ENCODE measurements at regions not wholly inside any gene's neighbourhood (a gene's known extent, or its start where the extent isn't known, plus 50 kb on each side); places are given as distances from the start of the nearest gene placed in this dataset.

DNA sequence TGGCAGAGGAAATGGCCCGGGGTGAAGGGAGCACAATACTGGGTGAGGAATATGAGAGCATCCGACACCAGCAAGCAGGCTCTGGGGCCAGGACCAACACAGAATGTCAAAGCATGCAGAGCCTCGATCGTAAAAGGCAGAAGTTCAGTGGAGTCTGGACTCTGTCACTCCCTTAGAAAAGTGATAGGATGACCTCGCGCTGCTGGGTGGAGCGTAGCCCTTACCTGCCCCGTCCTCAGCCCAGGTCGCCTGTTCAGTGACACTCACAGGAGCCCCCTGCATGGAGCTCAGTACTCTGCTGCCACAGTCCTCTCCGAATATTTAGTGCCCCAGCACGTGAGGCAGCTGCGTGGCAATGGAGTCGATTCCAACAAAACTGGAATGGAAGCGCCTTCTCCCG is 236.7 kb upstream of the MYT1L start:
- DNase-seq: no peak
- Mint-ChIP-seq H3K4me1 (no peaks in the 10 kb centered on the region), H3K27me3 (no peaks in the 10 kb centered on the region), H3K9me3 (peaks cover 0 to 1% (median 0%) of the 10 kb centered on the region in 7 donors), H3K4me3 (no peak overlapping the region), H3K27ac (no peak overlapping the region), H3K36me3 (no peaks in the 10 kb centered on the region)
- ATAC-seq (ENCODE audit: low read depth in 2 of 2): no peak

DNA sequence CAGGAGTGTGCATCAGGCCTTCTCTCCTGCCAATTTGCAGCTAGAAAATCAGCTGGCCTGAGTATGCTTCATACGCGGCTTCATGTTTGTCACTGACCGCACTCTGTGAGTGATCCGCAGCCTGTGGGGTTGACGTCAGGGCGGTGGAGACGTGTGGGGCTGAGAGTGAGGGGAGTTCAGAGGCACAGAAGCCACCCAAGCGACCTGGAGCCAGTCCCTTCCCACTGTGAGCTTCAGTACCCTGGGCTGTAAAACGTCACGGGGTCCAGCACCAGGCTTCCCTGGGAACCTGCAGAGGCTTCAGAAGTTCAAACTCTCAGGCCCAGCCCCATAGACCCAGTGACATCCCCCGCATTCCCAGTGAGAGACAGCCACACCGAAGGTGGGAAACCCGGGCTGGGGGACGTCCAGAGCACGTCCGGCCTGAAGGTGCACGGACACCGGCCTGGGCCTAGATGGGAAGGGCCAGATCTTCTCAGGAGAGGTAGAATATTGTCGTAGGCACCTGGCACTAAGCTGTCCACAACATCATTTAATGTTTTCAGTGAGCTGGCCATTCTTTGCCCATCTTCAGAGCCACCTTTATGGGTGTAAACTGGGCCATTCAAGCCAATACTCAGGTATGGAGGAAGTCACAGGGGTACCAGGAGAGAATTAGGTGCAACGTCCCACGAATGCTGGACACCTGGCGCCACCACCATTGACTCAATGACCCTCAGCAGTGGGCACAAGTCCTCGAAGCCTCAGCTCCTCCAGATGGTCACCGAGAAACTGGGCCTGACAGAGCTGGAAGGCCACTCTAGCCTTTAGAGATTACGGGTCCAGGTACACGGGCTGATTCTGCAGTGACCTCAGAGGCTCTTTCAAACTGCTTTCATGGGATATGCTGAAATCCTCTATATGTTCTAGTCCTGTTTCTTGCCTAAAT is 235.6 kb upstream of the MYT1L start:
- Mint-ChIP-seq H3K27me3 (no peaks in the 10 kb centered on the region), H3K27ac (no peak overlapping the region), H3K9me3 (peaks cover 0 to 1% (median 0%) of the 10 kb centered on the region in 7 donors), H3K4me1 (no peaks in the 10 kb centered on the region), H3K4me3 (no peak overlapping the region), H3K36me3 (no peaks in the 10 kb centered on the region)
- DNase-seq: no peak
- ATAC-seq (ENCODE audit: low read depth in 2 of 2): no peak

DNA sequence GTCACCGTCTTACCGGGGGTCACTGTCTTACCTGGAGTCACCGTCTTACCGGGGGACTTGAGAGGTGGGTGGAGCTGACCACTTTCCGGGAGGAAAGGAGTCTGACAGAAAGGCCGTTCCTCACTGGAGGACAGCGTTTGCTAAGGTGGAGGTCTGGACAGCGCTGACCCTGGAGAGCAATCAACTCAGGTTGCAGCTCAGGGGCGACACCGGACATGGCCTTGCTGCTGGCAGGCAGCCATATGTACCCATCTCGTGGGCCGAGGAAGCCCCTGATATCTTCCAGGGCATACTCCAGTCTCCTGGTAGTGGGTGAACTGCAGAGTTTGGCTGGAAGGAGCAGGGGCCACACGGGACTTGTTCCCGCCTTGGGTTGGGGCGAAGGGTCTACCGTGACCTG is 234.6 kb upstream of the MYT1L start:
- Mint-ChIP-seq H3K36me3 (no peaks in the 10 kb centered on the region), H3K27me3 (no peaks in the 10 kb centered on the region), H3K4me1 (no peaks in the 10 kb centered on the region), H3K4me3 (no peak overlapping the region), H3K27ac (no peak overlapping the region), H3K9me3 (peaks cover 0 to 3% (median 0%) of the 10 kb centered on the region in 7 donors)
- DNase-seq: no peak
- no peak for ATAC-seq (ENCODE audit: low read depth in 2 of 2)

DNA sequence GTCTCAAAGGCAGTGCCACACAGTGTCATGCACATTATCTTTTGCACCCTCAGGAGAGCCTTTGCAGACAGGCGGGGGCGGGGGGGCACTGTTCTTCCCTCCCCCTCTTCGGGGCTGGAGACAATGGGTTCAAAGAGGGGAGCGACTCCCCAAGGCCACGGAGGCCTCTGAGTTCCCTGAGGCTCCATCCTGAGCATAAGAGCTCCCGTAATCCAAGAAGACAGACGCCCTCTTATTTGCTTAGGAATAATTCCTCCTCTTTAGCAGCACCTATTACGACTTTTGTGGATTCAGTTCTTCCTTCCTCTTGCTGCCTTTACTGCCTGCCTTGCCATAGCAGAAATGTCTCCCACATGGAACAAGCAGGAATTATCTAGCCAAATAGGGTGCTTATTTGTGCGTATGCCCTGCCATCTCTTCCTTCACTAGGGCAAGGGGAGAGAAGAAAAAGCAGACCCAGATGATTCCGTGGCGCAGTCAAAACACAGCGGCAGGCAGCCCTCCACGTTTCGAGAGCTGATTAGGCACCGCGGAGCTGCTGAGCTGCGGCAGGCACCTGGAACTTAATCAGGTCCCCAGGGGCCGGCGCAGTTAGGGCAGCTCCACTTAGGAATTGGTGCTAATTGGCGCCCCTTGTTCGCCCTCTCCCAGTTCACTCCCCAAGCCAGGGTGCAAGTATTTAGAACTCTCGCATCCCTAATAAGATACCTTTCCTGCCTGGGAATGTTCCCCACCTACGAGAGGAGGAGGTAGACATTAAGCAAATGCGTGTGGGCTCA is 233.4 kb upstream of the MYT1L start:
- Mint-ChIP-seq H3K4me1 (no peaks in the 10 kb centered on the region), H3K27me3 (no peaks in the 10 kb centered on the region), H3K4me3 (no peak overlapping the region), H3K27ac (no peak overlapping the region), H3K9me3 (peaks cover 0 to 3% (median 0%) of the 10 kb centered on the region in 7 donors), H3K36me3 (no peaks in the 10 kb centered on the region)
- DNase-seq (no peak), ATAC-seq (ENCODE audit: low read depth in 2 of 2) (no peak)

DNA sequence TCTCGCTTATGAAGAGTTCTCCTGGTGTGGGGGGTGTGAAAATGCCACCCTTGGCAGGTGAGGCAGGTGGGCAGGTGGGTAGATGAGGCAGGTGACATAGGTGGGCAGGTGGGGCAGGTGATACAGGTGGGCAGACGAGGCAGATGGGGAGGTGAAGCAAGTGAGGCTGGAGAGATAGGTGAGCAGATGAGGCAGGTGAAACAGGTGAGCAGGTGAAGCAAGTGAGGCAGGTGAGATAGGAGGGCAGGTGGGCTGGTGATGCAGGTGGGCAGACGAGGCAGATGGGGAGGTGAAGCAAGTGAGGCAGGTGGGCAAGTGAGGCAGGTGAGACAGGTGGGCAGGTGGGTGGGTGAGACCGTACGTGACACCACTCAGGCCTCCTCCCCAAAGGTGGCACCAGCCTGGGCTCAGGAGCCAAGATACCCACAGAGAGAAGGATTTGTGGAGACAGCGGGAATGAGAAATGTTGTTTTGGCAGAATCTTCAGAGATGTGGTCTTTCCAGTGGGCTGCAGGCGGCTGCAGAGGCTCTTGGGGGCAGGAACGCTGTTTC is 232.3 kb upstream of the MYT1L start:
- H3K36me3 Mint-ChIP-seq: no peaks in the 10 kb centered on the region
- H3K4me1 Mint-ChIP-seq: no peaks in the 10 kb centered on the region
- no peaks in the 10 kb centered on the region for H3K27me3 Mint-ChIP-seq
- no peak overlapping the region for H3K27ac Mint-ChIP-seq
- no peak for ATAC-seq (ENCODE audit: low read depth in 2 of 2)
- no peak overlapping the region for H3K4me3 Mint-ChIP-seq
- peaks cover 0 to 3% (median 0%) of the 10 kb centered on the region in 7 donors for H3K9me3 Mint-ChIP-seq
- no peak for DNase-seq

DNA sequence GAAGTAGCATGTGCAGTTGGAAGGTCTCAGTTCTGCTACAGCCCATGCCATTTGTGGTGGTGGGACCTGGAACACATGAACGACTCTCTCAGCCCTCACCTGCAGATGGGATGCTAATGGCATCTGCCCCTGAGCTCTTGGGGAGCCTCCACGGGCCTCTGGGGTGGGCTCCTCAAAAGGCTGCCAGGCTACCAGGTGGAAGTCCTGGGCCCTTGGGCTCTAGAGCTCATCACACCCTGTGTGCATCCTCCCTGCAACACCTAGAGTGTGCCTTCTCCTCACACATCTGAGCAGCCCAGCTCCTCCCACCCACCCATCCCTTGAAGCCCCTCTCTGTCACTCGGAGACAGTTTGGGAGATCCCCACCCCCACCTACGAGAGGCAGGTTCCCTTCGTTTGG is 231.8 kb upstream of the MYT1L start:
- no peak for DNase-seq
- Mint-ChIP-seq H3K27ac (no peak overlapping the region), H3K27me3 (peaks cover 0 to 2% (median 0%) of the 10 kb centered on the region in 3 donors), H3K4me3 (no peak overlapping the region), H3K4me1 (no peaks in the 10 kb centered on the region), H3K9me3 (peaks cover 0 to 3% (median under 1%) of the 10 kb centered on the region in 7 donors), H3K36me3 (no peaks in the 10 kb centered on the region)
- no peak for ATAC-seq (ENCODE audit: low read depth in 2 of 2)

DNA sequence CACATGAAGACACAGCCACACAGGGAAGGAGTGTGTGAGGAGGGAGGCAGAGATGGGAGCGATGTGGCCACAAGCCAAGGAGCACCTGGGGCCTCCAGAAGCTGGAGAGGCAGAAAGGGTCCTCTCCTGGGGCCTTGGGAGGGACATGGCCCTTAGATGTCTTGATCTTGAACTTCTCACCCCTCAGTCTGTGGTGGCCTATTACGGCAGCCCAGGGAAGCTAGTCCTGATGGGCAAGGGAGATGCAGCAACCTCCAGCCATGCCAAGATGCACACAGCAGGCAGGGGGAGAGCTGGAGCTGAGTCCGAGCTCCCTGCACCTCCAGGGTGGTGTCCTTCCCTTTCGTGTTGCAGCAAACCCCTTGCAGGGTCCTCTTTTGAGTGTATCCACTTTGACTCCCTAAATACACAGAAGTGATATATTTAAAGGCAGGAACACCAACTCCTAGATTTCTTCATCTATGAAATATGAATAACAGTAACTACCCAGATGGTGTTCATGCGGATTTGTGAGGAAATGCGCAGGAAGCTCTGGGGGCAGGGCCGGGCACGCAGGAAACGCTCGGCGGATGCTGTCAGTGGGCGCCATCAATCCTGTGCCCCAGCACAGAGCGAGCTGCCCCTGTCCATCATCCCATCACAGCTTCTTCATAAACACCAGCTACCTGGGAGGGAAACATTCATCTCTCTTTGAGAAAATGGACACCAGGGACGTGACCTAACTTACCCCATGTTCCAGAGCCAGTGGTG is 230.4 kb upstream of the MYT1L start:
- ATAC-seq (ENCODE audit: low read depth in 2 of 2) (no peak), DNase-seq (no peak)
- H3K9me3 Mint-ChIP-seq: peaks cover 3 to 10% (median 4%) of the 10 kb centered on the region in 7 donors
- H3K27ac Mint-ChIP-seq: no peak overlapping the region
- H3K27me3 Mint-ChIP-seq: peaks cover 0 to 4% (median 0%) of the 10 kb centered on the region in 3 donors
- no peaks in the 10 kb centered on the region for H3K4me1 Mint-ChIP-seq
- H3K36me3 Mint-ChIP-seq: no peaks in the 10 kb centered on the region
- H3K4me3 Mint-ChIP-seq: no peak overlapping the region

DNA sequence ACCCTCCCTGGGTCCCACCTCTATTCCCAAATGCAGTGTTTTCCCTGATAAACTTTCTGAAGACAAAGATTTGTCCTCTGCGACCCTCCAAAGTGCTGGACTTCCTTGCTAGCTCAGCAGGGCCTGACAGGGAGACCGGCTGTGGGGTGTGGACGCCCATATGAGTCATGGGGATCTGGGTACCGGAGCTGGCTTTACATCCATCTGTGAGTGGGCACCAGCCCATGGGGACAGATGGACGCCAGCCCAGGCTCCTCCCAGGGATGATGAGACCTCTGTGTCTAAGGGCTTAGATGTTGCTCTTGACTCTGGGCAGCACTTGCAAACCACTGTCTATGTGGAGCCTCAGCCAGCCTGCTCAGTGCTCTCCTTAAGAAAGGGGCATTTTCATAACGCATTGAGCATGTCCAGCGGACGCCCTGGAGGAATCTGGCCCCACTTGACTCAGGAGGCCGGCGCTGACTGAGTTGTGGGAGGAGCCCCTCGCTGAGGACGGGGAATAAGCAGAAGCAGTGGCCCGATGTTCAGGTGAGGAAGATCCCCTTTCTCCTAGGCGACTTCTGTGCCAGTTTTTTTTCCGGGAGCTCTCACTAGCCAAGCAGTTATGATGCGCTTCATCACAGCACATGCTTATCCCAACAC is 229.4 kb upstream of the MYT1L start:
- peaks cover 4 to 11% (median 8%) of the 10 kb centered on the region in 7 donors for H3K9me3 Mint-ChIP-seq
- no peak overlapping the region for H3K27ac Mint-ChIP-seq
- no peak for DNase-seq
- H3K27me3 Mint-ChIP-seq: peaks cover 0 to 4% (median 0%) of the 10 kb centered on the region in 3 donors
- no peak for ATAC-seq (ENCODE audit: low read depth in 2 of 2)
- no peak overlapping the region for H3K4me3 Mint-ChIP-seq
- no peaks in the 10 kb centered on the region for H3K4me1 Mint-ChIP-seq
- H3K36me3 Mint-ChIP-seq: no peaks in the 10 kb centered on the region

DNA sequence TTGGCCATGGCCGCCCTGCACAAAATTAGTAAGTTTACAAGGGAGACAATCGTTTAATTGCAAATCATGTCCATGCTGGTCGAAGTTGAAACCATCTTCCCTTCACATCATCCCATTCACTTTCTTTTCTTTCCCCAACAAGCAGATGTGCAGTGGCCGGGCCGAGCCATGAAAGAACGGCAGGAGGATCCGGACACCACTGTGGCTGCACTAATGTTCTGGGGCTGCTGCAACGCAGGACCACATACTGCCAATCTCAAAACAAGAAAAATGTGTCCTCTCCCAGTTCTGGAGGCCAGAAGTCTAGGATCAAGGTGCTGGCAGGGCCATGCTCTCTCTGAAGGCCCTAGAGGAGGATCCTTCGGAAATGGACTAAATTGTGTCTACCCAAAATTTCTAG is 227.4 kb upstream of the MYT1L start:
- Mint-ChIP-seq H3K27me3 (peaks cover 0 to 4% (median 0%) of the 10 kb centered on the region in 3 donors), H3K9me3 (peaks cover 9 to 28% (median 15%) of the 10 kb centered on the region in 7 donors), H3K36me3 (no peaks in the 10 kb centered on the region), H3K4me1 (no peaks in the 10 kb centered on the region), H3K27ac (no peak overlapping the region), H3K4me3 (no peak overlapping the region)
- DNase-seq: no peak
- ATAC-seq (ENCODE audit: low read depth in 2 of 2): no peak

DNA sequence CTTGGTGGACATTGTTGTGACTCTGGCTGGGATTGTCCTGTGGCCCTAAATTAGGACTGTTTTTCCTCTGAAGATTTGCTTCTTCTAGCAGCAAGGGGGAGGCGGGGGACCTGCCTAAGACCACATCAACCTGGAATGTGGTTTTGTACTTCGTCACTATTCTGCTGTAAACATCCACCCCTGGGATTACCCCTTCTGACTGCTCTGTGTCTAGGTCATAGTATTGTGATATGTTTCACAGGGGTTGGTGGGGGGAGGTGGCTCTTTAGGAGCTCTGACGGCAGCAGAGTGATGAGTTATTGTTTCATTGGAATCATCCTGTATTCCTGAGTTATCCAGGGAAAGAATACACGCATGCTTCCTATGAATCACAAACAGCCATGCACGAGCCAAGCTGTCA is 226.4 kb upstream of the MYT1L start:
- no peak for DNase-seq
- Mint-ChIP-seq H3K4me1 (no peaks in the 10 kb centered on the region), H3K4me3 (peak overlapping the region in 1 of 8 donors; percentile 5), H3K36me3 (peaks cover 0 to 7% of the 10 kb centered on the region in 2 donors), H3K27me3 (peaks cover 0 to 4% (median 0%) of the 10 kb centered on the region in 3 donors), H3K9me3 (peaks cover 16 to 38% (median 21%) of the 10 kb centered on the region in 7 donors), H3K27ac (no peak overlapping the region)
- ATAC-seq (ENCODE audit: low read depth in 2 of 2): no peak

DNA sequence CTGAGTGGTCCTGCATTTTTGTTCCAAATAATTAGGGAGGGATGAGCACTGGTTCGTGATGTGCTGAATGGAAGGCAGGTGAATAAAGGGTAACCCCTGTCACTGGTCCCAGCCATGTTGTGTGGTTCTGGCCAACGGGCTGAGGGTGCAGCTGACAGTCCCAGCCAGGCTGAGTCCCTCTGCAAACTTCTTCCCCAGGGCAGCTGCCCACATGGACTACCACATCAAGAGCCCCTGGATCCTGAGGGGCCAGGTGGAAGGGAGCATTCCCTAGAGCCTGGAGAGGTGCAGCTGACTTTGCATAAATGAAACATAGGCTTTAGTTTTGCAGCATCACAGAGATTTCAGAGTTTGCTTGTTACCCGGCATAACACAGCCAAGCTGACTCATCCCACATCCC is 219.8 kb upstream of the MYT1L start:
- Mint-ChIP-seq H3K27ac (no peak overlapping the region), H3K27me3 (peaks cover 0 to 6% (median 0%) of the 10 kb centered on the region in 3 donors), H3K36me3 (peaks cover 4 to 7% of the 10 kb centered on the region in 2 donors), H3K4me3 (no peak overlapping the region), H3K4me1 (no peaks in the 10 kb centered on the region), H3K9me3 (peaks cover 11 to 47% (median 29%) of the 10 kb centered on the region in 7 donors)
- DNase-seq (no peak), ATAC-seq (ENCODE audit: low read depth in 2 of 2) (no peak)

DNA sequence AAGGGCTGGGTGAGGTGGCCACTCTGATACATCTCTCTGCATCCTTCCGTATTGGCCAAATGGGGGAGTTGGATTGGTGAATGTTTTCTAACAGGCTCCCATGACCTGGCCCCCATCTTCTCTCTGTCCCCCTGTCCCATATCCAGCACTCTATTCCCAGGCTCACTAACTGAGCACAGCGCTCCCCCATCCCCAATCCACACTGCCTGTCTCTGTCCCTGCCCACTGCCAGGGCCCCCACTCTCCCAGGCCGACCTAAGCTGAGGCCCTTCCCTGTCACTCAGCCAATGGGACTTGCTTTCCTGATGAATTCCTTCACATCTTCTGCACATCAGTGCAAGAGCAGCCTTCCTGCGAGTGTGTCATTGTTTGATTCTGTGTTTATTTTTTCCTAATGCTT is 216.8 kb upstream of the MYT1L start:
- H3K27ac Mint-ChIP-seq: no peak overlapping the region
- no peak overlapping the region for H3K4me3 Mint-ChIP-seq
- peaks cover 0 to 6% (median 6%) of the 10 kb centered on the region in 3 donors for H3K27me3 Mint-ChIP-seq

More for the DNA sequence above, 216.8 kb upstream of the MYT1L start:
- DNase-seq (no peak), ATAC-seq (ENCODE audit: low read depth in 2 of 2) (no peak)
- Mint-ChIP-seq H3K4me1 (no peaks in the 10 kb centered on the region), H3K36me3 (peaks cover 2 to 4% of the 10 kb centered on the region in 2 donors), H3K9me3 (peaks cover 2 to 20% (median 13%) of the 10 kb centered on the region in 7 donors)
